DOHH2 (cell line): ENCODE measurements at regions not wholly inside any gene's neighbourhood (a gene's known extent, or its start where the extent isn't known, plus 50 kb on each side); places are given as distances from the start of the nearest gene placed in this dataset.

Experiments
- H3F3A ChIP-seq: fragments of 200-600 bp; sonication (generic), shearing (Covaris generic); 2 replicates; pipeline ENCODE4 v1.6.0; 2016; ENCODE audit warnings: antibody characterized with exemption, mild to moderate bottlenecking; ENCODE audit not compliant: control insufficient read depth, insufficient read depth
- H3K27ac ChIP-seq: fragments of 200-600 bp; sonication (generic); 2 replicates; pipeline ENCODE4 v1.5.1; 2014; ENCODE audit warnings: low read depth, mild to moderate bottlenecking, low read length, moderate library complexity
- H3K27me3 ChIP-seq: fragments of 200-600 bp; sonication (generic); 2 replicates; pipeline ENCODE4 v1.6.1; 2014; ENCODE audit warnings: mild to moderate bottlenecking, low read length, mixed read lengths; ENCODE audit not compliant: control insufficient read depth
- H3K36me3 ChIP-seq: fragments of 200-600 bp; sonication (generic); 2 replicates; pipeline ENCODE4 v1.6.1; 2014; ENCODE audit warnings: mild to moderate bottlenecking, low read length, moderate library complexity, mixed read lengths; ENCODE audit not compliant: control insufficient read depth
- H3K4me1 ChIP-seq: fragments of 200-600 bp; sonication (generic); 2 replicates; pipeline ENCODE4 v1.6.1; 2014; ENCODE audit warnings: mild to moderate bottlenecking, low read length, mixed read lengths; ENCODE audit not compliant: control insufficient read depth
- H3K4me2 ChIP-seq: fragments of 200-600 bp; sonication (generic); 2 replicates; pipeline ENCODE4 v1.6.0; 2014; ENCODE audit warnings: mild to moderate bottlenecking, low read length, moderate library complexity
- H3K4me3 ChIP-seq: fragments of 200-600 bp; sonication (generic); 2 replicates; pipeline ENCODE4 v1.5.1; 2014; ENCODE audit warnings: mild to moderate bottlenecking, low read length, mixed read lengths
- H3K79me2 ChIP-seq: fragments of 200-600 bp; sonication (generic); 2 replicates; pipeline ENCODE4 v1.6.1; 2014; ENCODE audit warnings: mild to moderate bottlenecking, low read length, mixed read lengths; ENCODE audit not compliant: control insufficient read depth
- H3K9me2 ChIP-seq: fragments of 200-600 bp; sonication (generic); replicated peaks from 2 replicates; pipeline ENCODE4 v1.6.1; 2014; ENCODE audit warnings: mild to moderate bottlenecking, low read length, mixed read lengths; ENCODE audit not compliant: control insufficient read depth
- H3K9me3 ChIP-seq: fragments of 200-600 bp; sonication (generic); 2 replicates; pipeline ENCODE4 v1.6.1; 2014; ENCODE audit warnings: antibody characterized with exemption, low read length, mixed read lengths; ENCODE audit not compliant: control insufficient read depth, insufficient read depth
- H4K20me1 ChIP-seq: fragments of 200-600 bp; sonication (generic); 2 replicates; pipeline ENCODE4 v1.6.0; 2014; ENCODE audit warnings: low read depth, mild to moderate bottlenecking, antibody characterized with exemption, low read length, moderate library complexity; ENCODE audit not compliant: control insufficient read depth, insufficient read depth
- EZH2phosphoT487 ChIP-seq: fragments of 200-600 bp; sonication (generic); IDR thresholded peaks from 2 replicates; pipeline ENCODE4 v1.6.1; 2017; ENCODE audit warnings: borderline replicate concordance, mild to moderate bottlenecking, antibody characterized with exemption, low read length, moderate library complexity, mixed read lengths
- TF ChIP-seq, protein P1 (sequence below): fragments of 200-600 bp; sonication (generic); IDR thresholded peaks from one replicate; pipeline ENCODE4 v1.5.1; 2014; ENCODE audit warnings: antibody characterized with exemption, mild to moderate bottlenecking, low read depth, low read length; ENCODE audit not compliant: poor library complexity, severe bottlenecking

DNA sequence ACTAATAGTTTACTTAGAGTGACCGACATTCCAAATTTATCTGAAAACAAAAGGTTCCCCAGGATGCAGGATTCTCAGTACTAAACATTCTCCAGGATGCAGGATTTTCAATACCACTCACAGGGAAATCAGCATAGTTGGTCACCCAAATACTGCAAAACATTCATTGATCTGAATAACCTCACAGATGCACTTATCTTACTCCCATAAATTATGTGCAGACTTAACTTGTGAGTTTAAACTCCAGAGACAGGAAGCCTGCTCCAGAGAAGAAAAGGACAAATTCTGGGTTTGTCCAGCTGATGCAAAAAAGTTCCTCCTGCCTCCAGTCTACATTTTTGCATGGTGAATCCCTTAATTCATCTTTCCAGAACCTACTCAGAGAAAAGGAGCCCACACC is 514.2 kb upstream of the TMEM132C start:
- TF ChIP-seq, protein P1, sequence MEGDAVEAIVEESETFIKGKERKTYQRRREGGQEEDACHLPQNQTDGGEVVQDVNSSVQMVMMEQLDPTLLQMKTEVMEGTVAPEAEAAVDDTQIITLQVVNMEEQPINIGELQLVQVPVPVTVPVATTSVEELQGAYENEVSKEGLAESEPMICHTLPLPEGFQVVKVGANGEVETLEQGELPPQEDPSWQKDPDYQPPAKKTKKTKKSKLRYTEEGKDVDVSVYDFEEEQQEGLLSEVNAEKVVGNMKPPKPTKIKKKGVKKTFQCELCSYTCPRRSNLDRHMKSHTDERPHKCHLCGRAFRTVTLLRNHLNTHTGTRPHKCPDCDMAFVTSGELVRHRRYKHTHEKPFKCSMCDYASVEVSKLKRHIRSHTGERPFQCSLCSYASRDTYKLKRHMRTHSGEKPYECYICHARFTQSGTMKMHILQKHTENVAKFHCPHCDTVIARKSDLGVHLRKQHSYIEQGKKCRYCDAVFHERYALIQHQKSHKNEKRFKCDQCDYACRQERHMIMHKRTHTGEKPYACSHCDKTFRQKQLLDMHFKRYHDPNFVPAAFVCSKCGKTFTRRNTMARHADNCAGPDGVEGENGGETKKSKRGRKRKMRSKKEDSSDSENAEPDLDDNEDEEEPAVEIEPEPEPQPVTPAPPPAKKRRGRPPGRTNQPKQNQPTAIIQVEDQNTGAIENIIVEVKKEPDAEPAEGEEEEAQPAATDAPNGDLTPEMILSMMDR = no peak
- TF ChIP-seq EZH2phosphoT487 = no peak
- Histone ChIP-seq H3F3A (no peaks in the 10 kb centered on the region), H3K9me2 (no peaks in the 10 kb centered on the region), H3K4me2 (no peak overlapping the region), H4K20me1 (no peaks in the 10 kb centered on the region), H3K79me2 (no peaks in the 10 kb centered on the region), H3K27ac (no peak overlapping the region), H3K27me3 (no peaks in the 10 kb centered on the region), H3K4me1 (no peaks in the 10 kb centered on the region), H3K4me3 (no peak overlapping the region), H3K36me3 (no peaks in the 10 kb centered on the region), H3K9me3 (no peaks in the 10 kb centered on the region)

DNA sequence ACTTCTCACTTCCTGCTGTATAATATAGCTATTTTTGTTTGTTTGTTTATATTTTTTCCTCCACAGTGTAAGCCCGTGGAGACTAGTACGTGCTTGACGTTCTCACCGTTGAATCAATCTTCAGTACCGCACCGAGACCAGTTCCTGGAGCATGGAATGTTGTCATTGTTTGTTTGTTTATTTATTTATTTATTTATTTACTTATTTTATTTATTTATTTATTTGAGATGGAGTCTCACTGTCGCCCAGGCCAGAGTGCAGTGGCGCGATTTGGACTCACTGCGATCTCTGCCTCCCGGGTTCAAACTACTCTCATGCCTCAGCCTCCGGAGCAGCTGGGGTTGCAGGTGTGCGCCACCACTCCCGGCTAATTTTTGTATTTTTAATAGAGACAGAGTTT is 506.6 kb upstream of the TMEM132C start:
- no peaks in the 10 kb centered on the region for H3K27me3 ChIP-seq
- no peak overlapping the region for H3K27ac ChIP-seq
- H3K9me3 ChIP-seq = no peaks in the 10 kb centered on the region; the same call in 1 of the 2 replicates
- no peak for TF ChIP-seq EZH2phosphoT487
- TF ChIP-seq, protein P1 = no peak
- no peak overlapping the region for H3K4me2 ChIP-seq
- H4K20me1 ChIP-seq = no peaks in the 10 kb centered on the region
- no peaks in the 10 kb centered on the region for H3K4me1 ChIP-seq
- H3K36me3 ChIP-seq = no peaks in the 10 kb centered on the region
- H3K4me3 ChIP-seq = no peak overlapping the region
- no peaks in the 10 kb centered on the region for H3K79me2 ChIP-seq
- no peaks in the 10 kb centered on the region for H3F3A ChIP-seq
- H3K9me2 ChIP-seq = no peaks in the 10 kb centered on the region

DNA sequence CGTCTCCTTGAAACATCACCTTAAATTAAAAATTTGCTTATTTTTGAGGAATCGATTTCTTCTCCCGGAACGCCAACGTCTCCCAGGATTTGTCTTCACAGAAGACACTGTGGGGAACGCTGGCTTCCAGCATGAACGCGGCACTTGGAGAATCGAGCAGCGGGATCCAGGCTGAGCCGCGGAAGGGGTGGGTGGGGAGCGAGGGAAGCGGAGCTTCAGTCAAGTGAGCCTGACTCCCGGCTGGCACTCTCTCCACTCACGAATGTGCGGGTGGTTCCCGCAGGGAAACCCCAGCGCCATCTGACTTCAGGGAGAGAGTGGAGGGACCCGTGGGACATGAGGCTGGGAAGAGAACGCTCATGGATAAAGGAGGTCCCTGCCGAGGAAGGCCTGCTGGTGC is 506.0 kb upstream of the TMEM132C start:
- Histone ChIP-seq H3F3A (no peaks in the 10 kb centered on the region), H3K9me2 (no peaks in the 10 kb centered on the region), H3K4me2 (no peak overlapping the region), H3K27me3 (no peaks in the 10 kb centered on the region), H3K4me3 (no peak overlapping the region), H3K9me3 (no peaks in the 10 kb centered on the region; the same call in 1 of the 2 replicates), H3K36me3 (no peaks in the 10 kb centered on the region), H3K79me2 (no peaks in the 10 kb centered on the region), H4K20me1 (no peaks in the 10 kb centered on the region), H3K27ac (no peak overlapping the region), H3K4me1 (no peaks in the 10 kb centered on the region)
- TF ChIP-seq, protein P1 = no peak
- no peak for TF ChIP-seq EZH2phosphoT487

DNA sequence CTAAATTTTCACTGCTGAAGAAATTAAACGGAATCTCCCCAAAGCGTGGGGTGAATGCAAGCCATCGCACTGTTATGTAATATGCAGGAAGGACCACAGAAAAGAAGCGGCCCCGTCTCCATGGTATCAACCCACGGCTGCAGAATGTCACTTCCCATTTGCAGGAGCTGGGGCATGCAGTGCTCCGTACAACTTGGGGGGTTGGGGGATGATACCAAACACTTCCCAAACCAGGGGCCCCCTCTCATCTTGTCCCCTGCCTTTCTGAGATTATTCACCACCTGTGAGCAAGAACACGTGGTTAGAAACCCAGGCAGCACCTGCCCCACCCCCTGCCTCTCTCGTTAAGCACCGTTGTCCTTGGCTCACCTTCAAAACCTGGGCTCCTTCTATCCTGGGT is 505.1 kb upstream of the TMEM132C start:
- no peak for TF ChIP-seq EZH2phosphoT487
- TF ChIP-seq, protein P1 = no peak
- H3K4me2 ChIP-seq = no peak overlapping the region
- H4K20me1 ChIP-seq = no peaks in the 10 kb centered on the region
- no peaks in the 10 kb centered on the region; the same call in 1 of the 2 replicates for H3K9me3 ChIP-seq
- no peaks in the 10 kb centered on the region for H3K27me3 ChIP-seq
- no peak overlapping the region for H3K27ac ChIP-seq
- H3F3A ChIP-seq = no peaks in the 10 kb centered on the region
- no peaks in the 10 kb centered on the region for H3K36me3 ChIP-seq
- no peaks in the 10 kb centered on the region for H3K9me2 ChIP-seq
- no peak overlapping the region for H3K4me3 ChIP-seq
- no peaks in the 10 kb centered on the region for H3K4me1 ChIP-seq
- H3K79me2 ChIP-seq = no peaks in the 10 kb centered on the region
